Activated CD8-positive, alpha-beta memory T cell treated with anti-CD3 and anti-CD28 coated beads for 4 hours (primary cell): ENCODE measurements at regions not wholly inside any gene's neighbourhood (a gene's known extent, or its start where the extent isn't known, plus 50 kb on each side); places are given as distances from the start of the nearest gene placed in this dataset.
"Not testable (repeated sequence)": the region's sequence is repeated elsewhere in the genome, so short reads cannot be mapped to it uniquely, and the experiment has no call there.

Source experiments
- DNase-seq, 2 donors: peaks; one replicate each; pipeline ENCODE4 v3.0.0-alpha.2; 2020; ENCODE audit warnings: low read depth in 2 of 2

- no peak for DNase-seq
Measured at GRCh38 chr14:53399057-53399456, 245.9 kb upstream of the DDHD1 start.

DNA sequence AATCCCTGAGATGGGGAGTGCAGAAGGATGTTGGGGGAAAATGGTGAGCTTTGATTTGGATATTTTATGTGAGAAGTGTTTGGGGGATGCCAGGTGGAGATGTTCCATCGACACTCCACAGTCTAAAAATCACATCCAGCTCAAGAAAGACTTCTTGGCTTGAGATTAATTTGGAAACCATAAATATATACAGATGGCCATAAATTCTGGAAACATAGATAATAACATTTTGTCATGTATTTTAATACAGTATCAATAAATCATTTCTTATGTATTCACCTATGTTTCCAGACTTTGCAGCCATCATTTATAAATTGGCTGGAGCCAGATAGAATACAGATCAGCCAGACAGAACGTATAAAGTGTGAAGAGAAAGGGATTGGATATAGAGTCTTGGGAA is 245.5 kb upstream of the DDHD1 start:
- DNase-seq, result no peak

- not testable (repeated sequence) for DNase-seq
Measured at GRCh38 chr14:53395267-53395666, 242.1 kb upstream of the DDHD1 start.

DNA sequence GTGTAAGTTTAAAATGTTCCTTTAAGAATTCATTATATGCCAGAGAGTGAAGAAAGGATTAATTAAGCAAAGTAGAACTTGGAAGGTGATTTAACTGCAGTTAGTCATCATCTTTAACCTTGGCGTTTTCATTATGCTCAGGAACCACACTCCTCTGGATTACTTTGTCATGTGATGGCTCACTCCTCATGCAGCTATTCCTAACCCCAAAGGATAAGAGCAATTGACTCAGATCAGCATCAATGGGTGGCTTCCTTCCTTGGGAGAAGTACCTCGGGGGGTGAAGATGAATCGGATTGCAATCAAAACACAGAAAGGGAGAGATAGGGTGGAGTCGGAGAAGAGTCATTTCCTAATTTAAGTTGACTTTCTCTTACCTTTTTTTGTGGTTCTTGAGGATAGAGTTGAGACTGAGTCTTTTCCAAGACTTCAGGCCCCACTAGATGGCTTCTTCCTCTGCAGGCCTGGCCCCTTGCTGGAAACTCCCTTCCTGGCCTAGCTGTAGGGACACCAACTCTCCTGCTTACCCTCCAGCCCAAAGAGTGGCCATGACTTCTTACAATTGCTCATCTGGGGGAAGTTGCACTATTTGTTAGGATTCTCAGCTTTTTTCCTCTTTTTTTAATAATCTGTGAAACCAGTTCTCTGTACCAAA is 238.6 kb upstream of the DDHD1 start:
- DNase-seq, result no peak

GRCh38 chr14:53391156-53391555 is 238.0 kb upstream of the DDHD1 start:
- no peak for DNase-seq

DNA sequence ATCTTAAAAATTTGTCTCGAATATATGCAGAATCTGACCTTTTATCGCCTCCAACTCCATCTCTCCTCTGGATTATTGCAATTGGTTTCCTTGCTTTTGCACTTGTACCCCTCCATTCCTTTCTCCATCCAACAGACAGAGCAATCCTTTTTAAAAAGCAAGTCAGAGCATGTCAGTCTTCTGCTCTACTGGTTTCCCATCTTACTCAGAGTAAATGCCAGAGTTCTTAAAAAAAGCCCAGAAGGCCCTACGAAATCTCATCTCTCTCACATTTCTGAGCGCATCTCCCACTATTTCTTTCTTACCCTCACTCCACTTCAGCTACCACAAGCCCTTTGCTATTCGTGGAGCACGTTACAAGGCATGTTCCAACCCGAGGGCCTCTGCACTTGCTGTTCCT is 236.9 kb upstream of the DDHD1 start:
- no peak for DNase-seq

GRCh38 chr14:53389202-53389601 is 236.1 kb upstream of the DDHD1 start:
- DNase-seq, result no peak

DNA sequence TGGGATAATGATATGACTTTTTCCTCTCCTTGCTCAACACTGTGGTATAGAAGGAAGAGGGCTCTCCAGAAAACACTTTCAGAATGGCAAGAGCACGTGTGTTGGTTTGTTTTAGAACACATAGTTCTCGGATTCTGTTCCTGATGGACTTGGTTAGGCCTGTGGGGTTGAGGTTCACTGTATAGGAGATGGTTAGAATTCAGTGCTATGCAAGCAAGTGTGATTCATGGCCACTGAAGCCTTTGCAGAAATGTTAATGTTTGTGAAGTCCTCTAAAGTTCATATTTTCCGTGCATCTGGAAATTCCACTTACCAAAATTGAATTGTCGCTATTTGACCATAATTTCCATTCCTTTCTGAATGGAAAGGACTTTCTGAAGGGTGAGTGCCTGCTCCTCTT is 233.2 kb upstream of the DDHD1 start:
- DNase-seq, result no peak

GRCh38 chr14:53384536-53384935 is 231.4 kb upstream of the DDHD1 start:
- DNase-seq, result no peak

DNA sequence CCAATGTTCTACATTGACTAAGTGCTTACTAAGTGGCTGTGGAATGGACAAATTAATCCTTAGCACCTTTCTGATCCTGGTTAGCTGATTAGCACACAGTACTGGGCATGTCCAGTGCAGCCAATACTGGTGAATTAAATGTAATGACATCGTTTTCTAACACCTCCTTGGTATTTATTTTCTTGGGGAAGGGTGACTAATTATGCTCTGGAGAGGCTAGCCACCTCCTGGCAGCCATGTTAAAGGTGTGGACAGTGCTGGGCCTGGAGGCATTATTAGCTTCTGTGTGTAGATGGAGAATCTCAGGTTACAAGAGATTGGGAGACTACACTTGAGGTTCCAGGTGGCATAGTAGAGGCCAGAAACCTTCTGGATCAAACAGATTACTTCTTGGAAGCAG is 230.9 kb upstream of the DDHD1 start:
- DNase-seq, result no peak

- DNase-seq, result no peak
Measured at GRCh38 chr14:53381895-53382294, 228.8 kb upstream of the DDHD1 start.

DNA sequence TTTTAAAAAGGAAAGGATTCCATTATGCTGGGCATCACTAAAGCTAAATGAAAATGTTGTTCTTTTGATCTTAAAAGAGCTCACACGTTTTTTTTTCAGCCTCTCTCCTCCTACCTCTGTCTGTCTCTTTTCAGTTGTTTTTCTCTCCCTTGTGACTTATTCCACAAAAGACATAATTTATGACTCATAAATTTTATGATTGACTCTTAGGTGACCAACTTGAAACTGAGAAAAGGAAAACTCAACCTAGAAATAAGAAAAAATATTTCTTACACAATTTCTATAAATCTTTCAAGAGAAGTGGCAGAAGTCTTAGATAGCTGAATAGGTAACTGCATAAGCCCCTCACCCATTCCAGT is 227.7 kb upstream of the DDHD1 start:
- no peak for DNase-seq

DNA sequence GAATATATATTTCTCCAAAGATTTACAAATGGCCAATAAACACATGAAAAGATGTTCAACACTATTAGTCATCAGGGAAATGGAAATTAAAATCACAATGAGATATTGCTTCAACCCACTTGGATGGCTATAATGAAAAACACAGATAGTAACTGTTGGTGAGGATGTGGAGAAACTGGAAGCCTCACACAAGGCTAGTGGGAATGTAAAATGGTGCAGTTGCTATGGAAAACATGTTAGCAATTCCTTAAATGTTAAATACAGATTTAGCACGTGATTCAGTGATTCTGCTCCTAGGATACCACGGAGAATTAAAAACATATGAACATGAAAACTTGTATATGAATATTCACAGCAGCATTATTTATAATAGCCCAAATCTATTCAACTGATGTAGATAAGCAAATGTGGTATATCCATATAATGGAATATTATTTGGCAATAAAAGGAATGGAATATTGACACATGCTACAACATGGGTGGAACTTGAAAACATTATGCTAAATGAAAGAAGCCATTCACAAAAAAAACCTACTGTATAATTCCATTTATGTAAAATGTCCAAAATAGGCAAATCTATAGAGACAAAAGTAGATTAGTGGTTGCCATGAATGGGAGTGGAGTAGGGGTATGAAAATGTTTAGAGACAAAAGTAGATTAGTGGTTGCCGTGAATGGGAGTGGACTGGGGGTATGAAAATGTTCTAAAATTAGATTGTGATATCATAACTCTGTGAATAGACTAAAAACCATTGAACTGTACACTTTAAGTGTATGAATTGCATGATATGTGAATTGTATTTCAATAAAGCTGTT is 227.1 kb upstream of the DDHD1 start:
- no peak for DNase-seq

DNA sequence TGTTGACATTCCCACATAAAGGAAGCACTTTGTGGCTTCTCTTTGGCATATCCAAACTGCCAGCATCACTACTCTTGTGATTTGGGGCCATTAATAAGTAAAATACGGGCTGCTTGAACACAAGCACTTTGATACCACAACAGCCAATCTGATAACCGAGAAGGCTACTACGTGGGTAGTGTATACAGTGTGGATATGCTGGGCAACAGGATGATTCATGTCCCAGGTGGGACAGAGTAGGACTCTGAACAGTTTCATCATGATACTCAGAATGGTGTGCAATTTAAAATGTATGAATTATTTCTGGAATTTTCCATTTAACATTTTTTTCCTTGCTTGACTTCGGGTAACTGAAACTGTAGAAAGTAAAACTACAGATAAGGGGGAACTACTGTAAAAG is 225.0 kb upstream of the DDHD1 start:
- no peak for DNase-seq

DNA sequence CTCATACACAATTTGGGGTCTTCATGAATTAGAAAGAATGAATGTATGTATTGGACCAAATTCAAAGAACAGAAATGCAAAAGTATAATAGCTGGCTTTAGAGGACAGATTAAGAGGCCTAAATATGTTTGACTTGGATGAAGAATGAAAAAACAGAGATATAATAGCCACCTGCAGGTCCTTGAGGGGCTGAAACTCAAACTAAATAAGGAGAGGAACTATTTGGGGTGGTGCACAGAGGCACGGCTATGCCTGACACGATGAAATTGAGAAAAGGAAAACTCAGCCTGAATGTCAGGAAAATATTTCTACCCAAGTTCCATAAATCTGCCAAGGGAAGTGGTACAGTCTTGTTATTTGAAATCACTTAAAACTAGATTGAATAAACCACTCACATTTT is 222.9 kb upstream of the DDHD1 start:
- no peak for DNase-seq

GRCh38 chr14:53375599-53375998 is 222.5 kb upstream of the DDHD1 start:
- no peak for DNase-seq

GRCh38 chr14:53368711-53369201 is 215.6 kb upstream of the DDHD1 start:
- no peak for DNase-seq

DNA sequence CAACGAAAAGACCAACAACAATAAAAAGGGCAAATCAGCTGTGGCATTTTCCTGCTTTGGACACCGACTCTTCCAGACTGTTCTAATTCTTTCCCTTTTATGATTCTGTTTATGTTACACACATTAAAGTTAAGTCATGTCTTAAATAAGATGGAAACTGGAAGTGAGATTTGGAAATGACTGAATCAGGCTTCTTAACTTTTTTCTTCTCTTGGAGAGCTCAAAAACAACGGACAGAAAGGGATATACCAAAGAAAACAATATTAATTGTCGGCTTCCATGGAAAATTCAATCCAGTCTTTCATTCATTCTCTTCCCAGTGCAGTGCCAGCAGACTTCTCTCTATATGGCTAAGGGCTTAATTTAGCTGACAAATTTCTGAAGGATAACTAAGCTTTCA is 214.9 kb upstream of the DDHD1 start:
- no peak for DNase-seq

- no peak for DNase-seq
Measured at GRCh38 chr14:53367644-53368026, 214.5 kb upstream of the DDHD1 start.

DNA sequence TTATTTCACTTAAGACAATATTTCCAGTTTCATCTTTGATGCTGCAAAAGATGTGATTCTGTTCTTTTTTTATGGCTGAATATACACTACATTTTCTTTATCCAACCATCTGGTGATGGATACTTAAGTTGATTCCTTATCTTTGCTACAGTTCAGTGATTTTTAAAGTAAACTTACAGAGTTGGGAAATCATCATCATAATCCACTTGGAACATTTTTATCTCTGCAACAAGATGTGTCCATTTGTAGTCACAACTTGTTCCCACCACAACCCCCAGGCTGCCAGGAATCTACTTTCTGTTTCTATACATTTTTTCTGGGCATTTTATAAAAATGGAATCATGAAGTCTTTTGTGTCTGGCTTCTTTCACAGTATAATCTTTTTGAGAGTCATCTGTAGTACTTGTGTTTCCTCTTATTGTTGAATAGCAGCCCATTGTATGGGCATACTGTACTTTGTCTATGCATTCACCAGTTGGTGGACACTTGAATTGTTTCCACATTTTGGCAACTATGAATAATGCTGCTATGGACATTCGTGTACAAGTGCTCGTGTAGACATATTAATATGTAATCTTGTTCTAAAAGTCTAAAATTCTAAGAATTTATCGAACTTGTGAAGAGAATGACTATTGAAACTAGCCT is 212.5 kb upstream of the DDHD1 start:
- DNase-seq, result no peak

- DNase-seq, result not testable (repeated sequence)
Measured at GRCh38 chr14:53362916-53363315, 209.8 kb upstream of the DDHD1 start.

GRCh38 chr14:53360829-53361228 is 207.7 kb upstream of the DDHD1 start:
- no peak for DNase-seq

DNA sequence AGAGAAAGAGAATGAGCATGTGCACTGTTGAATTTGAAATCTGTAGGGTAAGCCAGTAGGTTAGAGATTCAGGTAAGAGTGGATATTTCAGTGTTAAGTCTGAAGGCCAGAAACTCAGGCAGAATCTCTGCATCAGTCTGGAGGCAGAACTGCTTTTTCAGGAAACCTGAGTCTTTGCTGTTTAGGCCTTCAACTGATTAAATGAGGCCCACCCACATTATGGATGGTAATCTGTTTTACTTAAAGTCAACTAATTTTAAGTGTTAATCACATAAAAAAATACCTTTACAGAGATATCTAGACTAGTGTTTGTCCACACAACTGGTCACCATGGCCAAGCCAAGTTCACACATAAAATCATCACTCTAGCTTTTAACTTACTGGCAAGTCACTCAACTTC is 205.0 kb upstream of the DDHD1 start:
- no peak for DNase-seq
